Right forelimb (tissue), 1 donor: ENCODE measurements at regions not wholly inside any gene's neighbourhood (a gene's known extent, or its start where the extent isn't known, plus 50 kb on each side); places are given as distances from the start of the nearest gene placed in this dataset.

Experiments used
- DNase-seq: peaks from one replicate; pipeline ENCODE4 v3.0.0-alpha.2; 2018

GRCh38 chr12:98296462-98297079 lies 218.8 kb upstream of the TMPO start:
- DNase-seq = no peak

- no peak for DNase-seq
Observed at GRCh38 chr12:98297538-98297937, 217.9 kb upstream of the TMPO start.

GRCh38 chr12:98308141-98308540 lies 207.2 kb upstream of the TMPO start:
- no peak for DNase-seq

GRCh38 chr12:98317939-98318899 lies 197.2 kb upstream of the TMPO start:
- no peak for DNase-seq

- no peak for DNase-seq
Observed at GRCh38 chr12:98319716-98320425, 195.5 kb upstream of the TMPO start.

- no peak for DNase-seq
Observed at GRCh38 chr12:98325003-98325402, 190.4 kb upstream of the TMPO start.

- no peak for DNase-seq
Observed at GRCh38 chr12:98328467-98328866, 186.9 kb upstream of the TMPO start.

GRCh38 chr12:98329589-98329988 lies 185.8 kb upstream of the TMPO start:
- DNase-seq = no peak

GRCh38 chr12:98332642-98333041 lies 182.7 kb upstream of the TMPO start:
- DNase-seq = no peak

GRCh38 chr12:98334768-98335167 lies 180.6 kb upstream of the TMPO start:
- DNase-seq = no peak

- no peak for DNase-seq
Observed at GRCh38 chr12:98341026-98341425, 174.4 kb upstream of the TMPO start.

GRCh38 chr12:98341732-98342131 lies 173.7 kb upstream of the TMPO start:
- no peak for DNase-seq

- no peak for DNase-seq
Observed at GRCh38 chr12:98343002-98343567, 172.3 kb upstream of the TMPO start.

- no peak for DNase-seq
Observed at GRCh38 chr12:98344046-98344930, 171.1 kb upstream of the TMPO start.

GRCh38 chr12:98345308-98345876 lies 170.0 kb upstream of the TMPO start:
- DNase-seq = no peak

- no peak for DNase-seq
Observed at GRCh38 chr12:98351089-98351488, 164.3 kb upstream of the TMPO start.

- DNase-seq = no peak
Observed at GRCh38 chr12:98351784-98352183, 163.6 kb upstream of the TMPO start.

- DNase-seq = no peak
Observed at GRCh38 chr12:98352218-98352811, 163.1 kb upstream of the TMPO start.

GRCh38 chr12:98352835-98353234 lies 162.6 kb upstream of the TMPO start:
- no peak for DNase-seq

- DNase-seq = no peak
Observed at GRCh38 chr12:98354520-98355035, 160.8 kb upstream of the TMPO start.

GRCh38 chr12:98355322-98355721 lies 160.1 kb upstream of the TMPO start:
- no peak for DNase-seq
